GM12873 (cell line): ENCODE measurements at regions not wholly inside any gene's neighbourhood (a gene's known extent, or its start where the extent isn't known, plus 50 kb on each side); places are given as distances from the start of the nearest gene placed in this dataset.

Experiments
- TF ChIP-seq, protein P1 (sequence below): IDR thresholded peaks from 2 replicates; pipeline ENCODE4 v1.5.1; 2012; ENCODE audit warnings: low read depth, mild to moderate bottlenecking, moderate library complexity, low read length, control low read depth; ENCODE audit not compliant: insufficient read depth; ENCODE audit errors: missing control alignments

DNA sequence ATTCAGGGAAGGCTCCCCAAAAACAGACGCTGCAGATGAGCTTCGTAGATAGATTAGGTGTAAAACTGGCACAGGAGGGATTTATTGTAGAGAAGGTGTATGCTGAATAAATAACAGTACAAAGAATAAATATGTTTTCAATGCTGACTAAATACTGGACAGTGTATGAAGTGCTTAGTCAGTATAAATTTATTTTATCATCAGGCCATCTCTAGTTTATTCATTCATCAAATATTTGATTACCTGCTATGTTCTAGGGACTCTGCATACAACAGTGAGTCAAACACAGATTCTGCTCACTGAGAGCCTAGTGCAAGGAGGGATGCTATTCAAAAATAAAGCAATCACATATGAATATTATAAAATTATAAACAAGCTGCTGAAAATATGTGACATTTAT lies 63.6 kb upstream of the TSPAN5 start:
- TF ChIP-seq, protein P1, sequence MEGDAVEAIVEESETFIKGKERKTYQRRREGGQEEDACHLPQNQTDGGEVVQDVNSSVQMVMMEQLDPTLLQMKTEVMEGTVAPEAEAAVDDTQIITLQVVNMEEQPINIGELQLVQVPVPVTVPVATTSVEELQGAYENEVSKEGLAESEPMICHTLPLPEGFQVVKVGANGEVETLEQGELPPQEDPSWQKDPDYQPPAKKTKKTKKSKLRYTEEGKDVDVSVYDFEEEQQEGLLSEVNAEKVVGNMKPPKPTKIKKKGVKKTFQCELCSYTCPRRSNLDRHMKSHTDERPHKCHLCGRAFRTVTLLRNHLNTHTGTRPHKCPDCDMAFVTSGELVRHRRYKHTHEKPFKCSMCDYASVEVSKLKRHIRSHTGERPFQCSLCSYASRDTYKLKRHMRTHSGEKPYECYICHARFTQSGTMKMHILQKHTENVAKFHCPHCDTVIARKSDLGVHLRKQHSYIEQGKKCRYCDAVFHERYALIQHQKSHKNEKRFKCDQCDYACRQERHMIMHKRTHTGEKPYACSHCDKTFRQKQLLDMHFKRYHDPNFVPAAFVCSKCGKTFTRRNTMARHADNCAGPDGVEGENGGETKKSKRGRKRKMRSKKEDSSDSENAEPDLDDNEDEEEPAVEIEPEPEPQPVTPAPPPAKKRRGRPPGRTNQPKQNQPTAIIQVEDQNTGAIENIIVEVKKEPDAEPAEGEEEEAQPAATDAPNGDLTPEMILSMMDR, result no peak

DNA sequence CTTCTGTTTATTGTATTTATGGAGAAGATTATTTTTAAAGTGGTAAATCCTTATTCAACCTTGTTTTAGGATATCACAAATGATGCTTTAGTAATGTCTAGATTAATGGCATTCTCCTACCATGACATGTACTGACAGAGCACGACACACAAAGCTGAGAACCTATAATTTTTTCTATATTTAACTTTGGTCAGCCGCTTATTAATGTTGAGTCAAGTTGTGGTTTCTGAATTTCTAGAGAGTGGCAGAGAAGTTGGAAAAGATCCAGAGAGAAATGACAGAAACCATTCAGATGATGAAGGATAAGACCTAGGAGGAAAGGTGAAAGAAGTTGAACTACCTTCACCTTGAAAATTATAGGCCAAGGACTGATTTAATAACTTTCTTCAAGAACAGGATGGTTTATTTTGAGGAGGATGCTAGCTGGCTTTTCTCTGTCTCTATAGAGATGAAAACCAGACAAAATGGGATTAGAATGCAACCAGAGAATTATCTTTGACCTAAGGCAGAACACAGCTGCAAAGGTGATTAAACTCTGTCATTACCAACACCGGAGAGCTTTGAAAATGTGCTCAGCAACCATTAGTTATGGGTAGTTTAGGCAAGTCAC lies 62.6 kb upstream of the TSPAN5 start:
- TF ChIP-seq, protein P1, result no peak

DNA sequence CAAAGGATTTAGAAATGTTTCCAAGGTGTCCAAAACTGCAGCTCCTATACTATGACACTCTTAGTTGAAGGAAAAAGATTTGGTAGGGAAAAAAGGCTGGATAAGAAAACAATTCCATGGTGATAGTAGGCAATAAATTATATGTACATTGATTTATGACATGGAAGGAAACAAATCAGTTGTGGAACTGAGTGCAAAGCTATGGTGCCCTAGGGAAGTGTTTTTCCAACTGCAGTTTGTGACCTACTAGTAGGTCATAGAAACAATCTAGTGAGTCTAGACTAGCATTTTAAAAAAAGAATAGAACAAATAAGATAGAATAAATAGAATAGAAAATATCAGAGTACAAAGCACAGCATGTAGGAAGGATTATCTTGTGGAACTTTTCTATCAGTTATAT lies 58.4 kb upstream of the TSPAN5 start:
- TF ChIP-seq, protein P1, result no peak

DNA sequence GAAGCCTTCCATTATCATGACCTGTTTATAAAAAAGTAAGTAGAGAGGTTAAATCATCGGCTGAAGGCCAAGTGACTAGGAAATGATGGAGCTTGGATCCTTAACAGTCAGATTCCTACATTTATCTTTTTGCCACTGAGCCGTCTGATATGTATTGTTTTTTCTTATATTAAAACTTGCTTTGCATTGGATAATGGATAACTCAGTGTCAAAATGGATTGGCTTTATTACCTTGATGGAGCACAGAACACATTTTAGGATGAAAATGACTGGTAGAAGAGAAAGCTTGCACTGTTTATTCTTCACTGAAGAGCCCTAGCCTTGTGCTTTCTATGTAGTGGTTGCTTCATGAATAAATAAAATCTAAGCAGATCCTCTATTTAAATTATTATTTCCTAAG lies 54.2 kb upstream of the TSPAN5 start:
- TF ChIP-seq, protein P1, result no peak

DNA sequence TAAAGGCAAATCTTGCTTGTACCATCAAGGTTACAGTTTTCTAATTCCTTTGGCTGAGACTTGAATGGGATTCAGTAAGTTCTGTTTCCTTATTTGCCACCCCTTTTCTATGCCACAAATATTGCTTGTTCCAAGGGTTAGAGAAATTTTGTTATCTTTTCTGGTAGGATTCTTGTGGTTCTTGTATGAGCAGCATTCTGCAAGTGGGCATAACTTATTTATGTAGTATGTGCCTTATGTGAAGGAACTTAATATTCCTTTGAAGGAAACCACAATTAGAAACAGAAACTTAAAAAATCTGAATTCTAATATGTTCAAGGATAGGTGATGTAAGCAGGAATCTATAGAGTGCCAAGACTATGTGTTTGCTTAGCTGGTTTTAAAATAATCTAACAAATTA lies 53.1 kb upstream of the TSPAN5 start:
- TF ChIP-seq, protein P1, result no peak

DNA sequence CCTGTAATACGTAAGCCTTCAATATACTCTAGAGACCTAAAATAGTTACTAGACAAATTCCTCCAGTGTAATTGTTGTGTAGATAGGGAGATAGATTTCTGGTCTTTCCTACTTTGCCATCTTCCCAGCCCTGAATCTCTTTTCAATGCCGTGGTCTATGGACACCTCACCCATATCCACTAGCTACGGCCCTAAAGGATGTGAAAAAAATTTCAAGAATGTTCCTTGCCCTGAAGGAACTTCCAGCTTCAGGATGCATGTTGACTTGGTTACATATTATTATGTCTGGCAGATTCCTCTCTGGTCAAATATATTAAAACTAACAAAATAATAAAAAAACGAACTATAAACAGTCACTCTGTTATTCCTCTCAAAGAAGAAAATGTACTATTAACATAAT lies 52.4 kb upstream of the TSPAN5 start:
- TF ChIP-seq, protein P1, result no peak
